ENCODE measurements at regions not wholly inside any gene's neighbourhood (a gene's known extent, or its start where the extent isn't known, plus 50 kb on each side); places are given as distances from the start of the nearest gene placed in this dataset.

GRCh38 chr9:103377667-103378066, 382.5 kb downstream of the CYLC2 start:
- H3K4me2 ChIP-seq (ENCODE audit: insufficient read depth, low read length), result no peak overlapping the region
- H3K9ac ChIP-seq (replicated peaks; ENCODE audit: extremely low read depth, insufficient read depth, low read length), result no peak overlapping the region
- dilution Hi-C loops (cut with MboI; ENCODE audit: extremely low pct_ligation_motif_present, low sequenced_read_pairs) (no loop called here), intact Hi-C loops (cut with micrococcal nuclease) (no loop called here)
- H3K27me3 ChIP-seq (ENCODE audit: control insufficient read depth in 2 of 2, insufficient read depth in 2 of 2, low read length in 2 of 2), result no peaks in the 10 kb centered on the region
- peaks cover 2% of the 10 kb centered on the region for H3K9me3 ChIP-seq (replicated peaks; ENCODE audit: control insufficient read depth, insufficient read depth, low read length)
- no peak overlapping the region for H3K27ac ChIP-seq (ENCODE audit: insufficient read depth, low read depth, low read length)
- no TSS peak for BruUV-seq (replicated peaks)
- no peak overlapping the region for H2AFZ ChIP-seq (ENCODE audit: low read depth, low read length)
- no peaks in the 10 kb centered on the region for H4K20me1 ChIP-seq (replicated peaks; ENCODE audit: control insufficient read depth, extremely low read depth, insufficient read depth, low read length)
- TF ChIP-seq MYC (IDR thresholded peaks at IDR 0.05; ENCODE audit: low read depth, low read length) (no peak), JUN (IDR thresholded peaks at IDR 0.05; ENCODE audit: borderline replicate concordance, insufficient read depth, insufficient read length, low read depth) (no peak), EZH2 (IDR thresholded peaks at IDR 0.05; ENCODE audit: borderline replicate concordance, low read depth, low read length, severe bottlenecking) (no peak), CTCF (IDR thresholded peaks at IDR 0.05; ENCODE audit: extremely low read depth in 1 of 2, insufficient read depth in 1 of 2, low read depth in 1 of 2, low read length in 2 of 2) (no peak), POLR2A (IDR thresholded peaks at IDR 0.05; ENCODE audit: low read depth, low read length) (no peak), POLR2AphosphoS5 (IDR thresholded peaks at IDR 0.05; ENCODE audit: insufficient read depth, low read depth, low read length) (no peak), FOS (IDR thresholded peaks at IDR 0.05; ENCODE audit: borderline replicate concordance, insufficient read depth, low read length) (no peak)
- H3K4me3 ChIP-seq (replicated peaks in 1 of 3; ENCODE audit: insufficient read depth in 1 of 3, low read depth in 1 of 3, low read length in 3 of 3), result no peak overlapping the region
- H3K36me3 ChIP-seq (ENCODE audit: control insufficient read depth in 2 of 2, extremely low read depth in 1 of 2, insufficient read depth in 2 of 2, low read length in 2 of 2), result no peaks in the 10 kb centered on the region
- H3K9me1 ChIP-seq (replicated peaks; ENCODE audit: control insufficient read depth, extremely low read depth, insufficient read depth, low read length), result no peaks in the 10 kb centered on the region
- DNase-seq (ENCODE audit: low read depth, low spot score) (no peak), FAIRE-seq (no peak)
- ChIA-PET CTCF (no interaction called here), POLR2A (no interaction called here)
- no peaks in the 10 kb centered on the region for H3K4me1 ChIP-seq (ENCODE audit: control insufficient read depth, extremely low read depth, insufficient read depth, low read length)
- H3K79me2 ChIP-seq (ENCODE audit: control insufficient read depth, insufficient read depth, low read length), result no peaks in the 10 kb centered on the region
